H1 (cell line): ENCODE measurements at regions not wholly inside any gene's neighbourhood (a gene's known extent, or its start where the extent isn't known, plus 50 kb on each side); places are given as distances from the start of the nearest gene placed in this dataset.

Experiments used
- CTCF ChIA-PET: fragments of 300-600 bp; sonication (Branson Sonifier 250); formaldehyde crosslinking; loops from one replicate; lab custom pipeline; 2021; ENCODE audit not compliant: partially characterized antibody; lab: Charles Lee
- POLR2A ChIA-PET: fragments of 300-600 bp; sonication (Branson Sonifier 250); formaldehyde crosslinking; loops from one replicate; lab custom pipeline; 2021; ENCODE audit warnings: inconsistent platforms; ENCODE audit not compliant: partially characterized antibody; lab: Charles Lee
- DNase-seq, 2 experiments: peaks; one replicate each; pipeline versions ENCODE4 v3.0.0 to v3.0.0-alpha.2; 2010 to 2022; ENCODE audit warnings: low spot score in 2 of 2, low read depth in 1 of 2, mixed read lengths in 1 of 2
- FAIRE-seq: peaks from 2 replicates; lab custom pipeline; 2011; peaks lifted over from hg19 to GRCh38; lab: Jason Lieb, UNC
- H2AFZ ChIP-seq: 2 replicates; pipeline ENCODE4 v1.8.1; 2012; ENCODE audit warnings: low read length, inconsistent platforms
- H2AK5ac ChIP-seq: 2 replicates; pipeline ENCODE4 v1.6.1; 2013; ENCODE audit warnings: low read depth, low read length
- H2BK120ac ChIP-seq: replicated peaks from 2 replicates; pipeline ENCODE3; 2013; ENCODE audit warnings: low read depth, low read length, inconsistent platforms
- H2BK12ac ChIP-seq: 2 replicates; pipeline ENCODE4 v1.6.1; 2013; ENCODE audit warnings: low read depth, low read length
- H2BK15ac ChIP-seq: 2 replicates; pipeline ENCODE4 v1.6.1; 2013; ENCODE audit warnings: low read length
- H2BK20ac ChIP-seq: 2 replicates; pipeline ENCODE4 v1.6.1; 2013; ENCODE audit warnings: low read length
- H2BK5ac ChIP-seq: 2 replicates; pipeline ENCODE4 v1.6.1; 2013; ENCODE audit warnings: low read depth, low read length
- H3K14ac ChIP-seq: 2 replicates; pipeline ENCODE4 v1.6.1; 2013; ENCODE audit warnings: inconsistent platforms; ENCODE audit not compliant: insufficient read length
- H3K18ac ChIP-seq: 2 replicates; pipeline ENCODE4 v1.6.1; 2013; ENCODE audit warnings: low read length; ENCODE audit errors: extremely low read depth
- H3K23ac ChIP-seq: 2 replicates; pipeline ENCODE4 v1.6.1; 2013; ENCODE audit warnings: inconsistent platforms; ENCODE audit not compliant: insufficient read length
- H3K23me2 ChIP-seq: 2 replicates; pipeline ENCODE4 v1.6.1; 2013; ENCODE audit warnings: low read depth, low read length
- H3K27ac ChIP-seq: 2 replicates; pipeline ENCODE4 v1.6.1; 2011; ENCODE audit warnings: low read depth, low read length, inconsistent platforms
- H3K27me3 ChIP-seq, 4 experiments: replicated peaks in 1 of 4; 1 replicate in 1 of 4; 2 replicates in 3 of 4; pipeline versions ENCODE4 v1.6.1 to v1.8.1; 2011 to 2013; ENCODE audit warnings: low read length in 3 of 4, mild to moderate bottlenecking in 3 of 4, inconsistent platforms in 2 of 4, mixed read lengths in 2 of 4, moderate library complexity in 1 of 4; ENCODE audit not compliant: control insufficient read depth in 3 of 4, insufficient read depth in 3 of 4; ENCODE audit errors: extremely low read depth in 1 of 4
- H3K36me3 ChIP-seq, 4 experiments: 2 replicates each; pipeline versions ENCODE4 v1.6.1 to v1.8.1; 2011 to 2013; ENCODE audit warnings: mild to moderate bottlenecking in 4 of 4, low read length in 3 of 4, moderate library complexity in 2 of 4, control low read depth in 1 of 4, inconsistent platforms in 1 of 4; ENCODE audit not compliant: insufficient read depth in 4 of 4, control insufficient read depth in 2 of 4
- H3K4ac ChIP-seq: replicated peaks from 2 replicates; pipeline ENCODE3; 2013; ENCODE audit warnings: low read length, low read depth, mixed read lengths, inconsistent platforms; ENCODE audit not compliant: insufficient read length
- H3K4me1 ChIP-seq, 4 experiments: replicated peaks in 1 of 4; 1 replicate in 1 of 4; 2 replicates in 3 of 4; pipeline versions ENCODE4 v1.6.1 to v1.8.1; 2011 to 2013; ENCODE audit warnings: low read length in 3 of 4, inconsistent platforms in 2 of 4, mixed read lengths in 1 of 4; ENCODE audit not compliant: insufficient read depth in 4 of 4, control insufficient read depth in 3 of 4
- H3K4me2 ChIP-seq, 2 experiments: 2 replicates each; pipeline versions ENCODE4 v1.6.1 to v1.8.1; 2011 to 2013; ENCODE audit warnings: low read depth in 2 of 2, low read length in 2 of 2, control low read depth in 1 of 2, inconsistent platforms in 1 of 2, mild to moderate bottlenecking in 1 of 2; ENCODE audit not compliant: insufficient read depth in 1 of 2
- H3K4me3 ChIP-seq, 4 experiments: fragments of 200-600, 300-600 bp in 1 of 4; sonication (generic), shearing (Covaris generic), sonication (Bioruptor Twin) in 1 of 4; 2 replicates each; pipeline versions ENCODE4 v1.5.1 to v1.8.1; 2011 to 2016; ENCODE audit warnings: low read length in 4 of 4, low read depth in 3 of 4, control low read depth in 2 of 4, inconsistent platforms in 2 of 4, mild to moderate bottlenecking in 2 of 4, mixed read lengths in 1 of 4, moderate library complexity in 1 of 4; ENCODE audit not compliant: insufficient read depth in 2 of 4; ENCODE audit errors: extremely low read depth in 1 of 4
- H3K56ac ChIP-seq: replicated peaks from 2 replicates; pipeline ENCODE3; 2013; ENCODE audit warnings: low read depth, mild to moderate bottlenecking, mixed read lengths, low read length, inconsistent platforms; ENCODE audit not compliant: insufficient read length
- H3K79me1 ChIP-seq: 2 replicates; pipeline ENCODE4 v1.6.1; 2013; ENCODE audit warnings: low read depth, low read length, control low read depth
- H3K79me2 ChIP-seq, 2 experiments: 2 replicates each; pipeline versions ENCODE4 v1.6.1 to v1.8.1; 2012 to 2013; ENCODE audit warnings: low read length in 2 of 2, mild to moderate bottlenecking in 2 of 2, inconsistent platforms in 1 of 2; ENCODE audit not compliant: insufficient read depth in 2 of 2, control insufficient read depth in 1 of 2
- H3K9ac ChIP-seq, 4 experiments: replicated peaks in 1 of 4; 1 replicate in 1 of 4; 2 replicates in 3 of 4; pipeline versions ENCODE4 v1.6.1 to v1.8.1; 2011 to 2013; ENCODE audit warnings: low read depth in 3 of 4, low read length in 3 of 4, control low read depth in 2 of 4, mild to moderate bottlenecking in 2 of 4, moderate library complexity in 2 of 4, inconsistent platforms in 1 of 4; ENCODE audit errors: extremely low read depth in 1 of 4
- H3K9me3 ChIP-seq, 2 experiments: 2 replicates each; pipeline versions ENCODE4 v1.6.1 to v1.8.1; 2012 to 2013; ENCODE audit warnings: mild to moderate bottlenecking in 2 of 2, moderate library complexity in 2 of 2, control low read depth in 1 of 2, inconsistent platforms in 1 of 2, low read depth in 1 of 2, low read length in 1 of 2, mixed read lengths in 1 of 2; ENCODE audit not compliant: insufficient read depth in 2 of 2
- H4K20me1 ChIP-seq, 2 experiments: replicated peaks in 1 of 2; 2 replicates each; pipeline versions ENCODE3 to v1.8.1; 2011 to 2013; ENCODE audit warnings: inconsistent platforms in 2 of 2, low read length in 2 of 2, mild to moderate bottlenecking in 1 of 2; ENCODE audit not compliant: insufficient read depth in 2 of 2, control insufficient read depth in 1 of 2
- H4K5ac ChIP-seq: 2 replicates; pipeline ENCODE4 v1.6.1; 2013; ENCODE audit warnings: low read length, low read depth, mixed read lengths, inconsistent platforms; ENCODE audit not compliant: insufficient read length
- H4K8ac ChIP-seq: 2 replicates; pipeline ENCODE4 v1.8.0; 2013; ENCODE audit warnings: mild to moderate bottlenecking, moderate library complexity, low read length, inconsistent platforms; ENCODE audit not compliant: insufficient read depth; ENCODE audit errors: extremely low read depth
- H4K91ac ChIP-seq: replicated peaks from 2 replicates; pipeline ENCODE3; 2013; ENCODE audit warnings: low read length, mixed read lengths, inconsistent platforms; ENCODE audit not compliant: insufficient read length
- BACH1 ChIP-seq: IDR thresholded peaks from 2 replicates; pipeline ENCODE4 v1.6.1; 2012; ENCODE audit warnings: low read length, improper control_type of control experiment
- BCL11A ChIP-seq, 2 experiments: IDR thresholded peaks; one replicate each; pipeline ENCODE4 v1.6.1; 2011; ENCODE audit warnings: low read depth in 2 of 2, low read length in 2 of 2, mild to moderate bottlenecking in 2 of 2
- CEBPB ChIP-seq: IDR thresholded peaks from 2 replicates; pipeline ENCODE4 v1.6.1; 2012; ENCODE audit warnings: low read depth, low read length
- EP300 ChIP-seq, 2 experiments: IDR thresholded peaks; 1 replicate in 1 of 2; 2 replicates in 1 of 2; pipeline ENCODE4 v1.6.1; 2011 to 2012; ENCODE audit warnings: low read depth in 2 of 2, low read length in 2 of 2, mild to moderate bottlenecking in 2 of 2, borderline replicate concordance in 1 of 2, inconsistent platforms in 1 of 2, moderate library complexity in 1 of 2
- FOSL1 ChIP-seq: IDR thresholded peaks from 2 replicates; pipeline ENCODE4 v1.6.1; 2011; ENCODE audit warnings: mild to moderate bottlenecking, low read depth, low read length, moderate library complexity; ENCODE audit not compliant: insufficient read depth
- HDAC6 ChIP-seq: IDR thresholded peaks from one replicate; pipeline ENCODE4 v1.7.1; 2012; ENCODE audit warnings: low read depth, mild to moderate bottlenecking, inconsistent platforms, low read length, moderate library complexity
- JUN ChIP-seq: IDR thresholded peaks from 2 replicates; pipeline ENCODE4 v1.6.1; 2011; ENCODE audit warnings: low read depth, mild to moderate bottlenecking, improper control_type of control experiment, low read length
- PHF8 ChIP-seq: fragments of 200-600 bp; sonication (generic); conservative IDR thresholded peaks from 2 replicates; pipeline ENCODE4 v1.7.1; 2012; ENCODE audit warnings: low read depth, mild to moderate bottlenecking, inconsistent platforms, low read length, moderate library complexity
- POU5F1 ChIP-seq: IDR thresholded peaks from 2 replicates; pipeline ENCODE4 v1.6.1; 2011; ENCODE audit warnings: low read depth, mild to moderate bottlenecking, low read length, moderate library complexity
- SIN3A ChIP-seq, 2 experiments: IDR thresholded peaks in 1 of 2; conservative IDR thresholded peaks in 1 of 2; 2 replicates each; pipeline ENCODE4 v1.6.1; 2011 to 2012; ENCODE audit warnings: low read length in 2 of 2, improper control_type of control experiment in 1 of 2, low read depth in 1 of 2, mild to moderate bottlenecking in 1 of 2
- ZNF274 ChIP-seq: IDR thresholded peaks from 2 replicates; pipeline ENCODE4 v1.7.0; 2012; ENCODE audit warnings: low read length, borderline replicate concordance; ENCODE audit errors: extremely low read depth
- WGBS, 2 experiments: shearing (Covaris generic) in 1 of 2; methylation state at CpG; one replicate each; pipeline versions ENCODE4 v1.1.6 to v1.1.7; 2013 to 2015; ENCODE audit warnings: low lambda C conversion rate in 2 of 2, mixed read lengths in 2 of 2, inconsistent platforms in 1 of 2, low coverage in 1 of 2, missing lambda C conversion rate in 1 of 2; ENCODE audit not compliant: insufficient replicate concordance in 2 of 2, insufficient coverage in 1 of 2, insufficient read length in 1 of 2; ENCODE audit errors: extremely low coverage in 1 of 2, missing lambda C conversion rate in 1 of 2; 5-methylcytosine and 5-hydroxymethylcytosine counted together
- TF ChIP-seq, protein P1 (sequence below): IDR thresholded peaks from 2 replicates; pipeline ENCODE4 v1.6.1; 2012; ENCODE audit warnings: low read length, inconsistent platforms

DNA sequence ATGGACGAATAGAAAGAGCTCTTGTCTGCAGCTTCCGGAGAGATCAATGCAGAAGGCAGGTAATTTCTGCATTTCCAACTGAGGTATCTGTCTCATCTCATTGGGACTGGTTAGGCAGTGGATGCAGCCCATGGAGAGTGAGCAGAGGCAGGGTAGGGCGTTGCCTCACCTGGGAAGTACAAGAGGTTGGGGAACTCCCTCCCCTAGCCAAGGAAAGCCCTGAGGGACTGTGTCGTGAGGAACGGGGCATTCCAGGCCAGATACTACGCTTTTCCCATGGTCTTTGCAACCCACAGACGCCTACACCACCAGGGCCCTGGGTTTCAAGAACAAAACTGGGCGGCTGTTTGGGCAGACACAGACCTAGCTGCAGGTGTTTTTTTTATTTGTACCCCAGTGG lies 186.3 kb downstream of the ETV1 start:
- Histone ChIP-seq H3K79me1 (no peaks in the 10 kb centered on the region), H3K79me2 (peaks cover 0 to 11% of the 10 kb centered on the region in 2 experiments; a peak in 2 of 4 replicates), H4K91ac (no peak overlapping the region), H3K4ac (no peak overlapping the region), H3K18ac (0 out of 2 replicates have a peak overlapping the region, but pooled peaks have one; percentile 3), H2AFZ (no peak overlapping the region), H2BK15ac (no peak overlapping the region), H2AK5ac (no peak overlapping the region), H2BK12ac (no peak overlapping the region), H3K27ac (no peak overlapping the region), H3K27me3 (no peaks in the 10 kb centered on the region), H3K14ac (no peak overlapping the region), H4K5ac (no peak overlapping the region), H3K56ac (no peak overlapping the region), H2BK5ac (no peak overlapping the region), H3K36me3 (no peaks in the 10 kb centered on the region), H4K8ac (no peak overlapping the region), H2BK20ac (0 out of 2 replicates have a peak overlapping the region, but pooled peaks have one; percentile 13), H3K4me1 (peaks cover 0 to 19% (median 0%) of the 10 kb centered on the region in 4 experiments; a peak in 2 of 7 replicates), H3K4me2 (no peak overlapping the region; a peak in 1 of 4 replicates), H3K4me3 (no peak overlapping the region), H4K20me1 (no peaks in the 10 kb centered on the region), H3K23ac (no peak overlapping the region), H3K23me2 (no peaks in the 10 kb centered on the region), H2BK120ac (no peak overlapping the region), H3K9ac (no peak overlapping the region), H3K9me3 (no peaks in the 10 kb centered on the region)
- 90% methylated on average over 6 of the region's 8 CpGs; no CpG with 5 or more reads in 1 of the 2 experiments for WGBS, 2 experiments
- ChIA-PET CTCF (interaction anchor here (0.7 to 1.1 kb wide), 3 partner anchors 26 to 121 kb away, joined by 3 read pairs; no protein-coding TSS in a partner anchor), POLR2A (no interaction called here)
- FAIRE-seq (no peak), DNase-seq (no peak)
- TF ChIP-seq, protein P1, sequence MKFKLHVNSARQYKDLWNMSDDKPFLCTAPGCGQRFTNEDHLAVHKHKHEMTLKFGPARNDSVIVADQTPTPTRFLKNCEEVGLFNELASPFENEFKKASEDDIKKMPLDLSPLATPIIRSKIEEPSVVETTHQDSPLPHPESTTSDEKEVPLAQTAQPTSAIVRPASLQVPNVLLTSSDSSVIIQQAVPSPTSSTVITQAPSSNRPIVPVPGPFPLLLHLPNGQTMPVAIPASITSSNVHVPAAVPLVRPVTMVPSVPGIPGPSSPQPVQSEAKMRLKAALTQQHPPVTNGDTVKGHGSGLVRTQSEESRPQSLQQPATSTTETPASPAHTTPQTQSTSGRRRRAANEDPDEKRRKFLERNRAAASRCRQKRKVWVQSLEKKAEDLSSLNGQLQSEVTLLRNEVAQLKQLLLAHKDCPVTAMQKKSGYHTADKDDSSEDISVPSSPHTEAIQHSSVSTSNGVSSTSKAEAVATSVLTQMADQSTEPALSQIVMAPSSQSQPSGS: no peak
- TF ChIP-seq POU5F1: no peak
- no peak for TF ChIP-seq PHF8
- no peak for TF ChIP-seq ZNF274
- TF ChIP-seq SIN3A (conservative IDR thresholded peaks at IDR 0.05 in 1 of 2, IDR thresholded peaks at IDR 0.05 in 1 of 2; ENCODE audit: low read depth in 1 of 2, low read length in 2 of 2): no peak
- no peak for TF ChIP-seq CEBPB
- no peak for TF ChIP-seq BCL11A (IDR thresholded peaks at IDR 0.05; ENCODE audit: low read depth in 2 of 2, low read length in 2 of 2)
- no peak for TF ChIP-seq EP300 (IDR thresholded peaks at IDR 0.05; ENCODE audit: borderline replicate concordance in 1 of 2, low read depth in 2 of 2, low read length in 2 of 2)
- TF ChIP-seq FOSL1: no peak
- TF ChIP-seq HDAC6: no peak
- TF ChIP-seq BACH1: no peak
- TF ChIP-seq JUN: no peak
